MG63 (cell line): ENCODE measurements at regions not wholly inside any gene's neighbourhood (a gene's known extent, or its start where the extent isn't known, plus 50 kb on each side); places are given as distances from the start of the nearest gene placed in this dataset.

Experiments
- DNase-seq: peaks from one replicate; pipeline ENCODE4 v3.0.0-alpha.2; 2020
- H3K27me3 ChIP-seq: fragments of 250-450 bp; sonication (Bioruptor Pico); 2 replicates; pipeline ENCODE4 v1.5.1; 2020; ENCODE audit warnings: mild to moderate bottlenecking, moderate library complexity
- H3K36me3 ChIP-seq: fragments of 250-450 bp; sonication (Bioruptor Pico); 2 replicates; pipeline ENCODE4 v1.5.1; 2020; ENCODE audit warnings: mild to moderate bottlenecking, moderate library complexity
- H3K4me3 ChIP-seq: fragments of 250-450 bp; sonication (Bioruptor Pico); 2 replicates; pipeline ENCODE4 v1.5.1; 2020; ENCODE audit warnings: mild to moderate bottlenecking, moderate library complexity
- H3K9me3 ChIP-seq: fragments of 250-450 bp; sonication (Bioruptor Pico); 2 replicates; pipeline ENCODE4 v1.5.1; 2020; ENCODE audit warnings: mild to moderate bottlenecking, moderate library complexity

DNA sequence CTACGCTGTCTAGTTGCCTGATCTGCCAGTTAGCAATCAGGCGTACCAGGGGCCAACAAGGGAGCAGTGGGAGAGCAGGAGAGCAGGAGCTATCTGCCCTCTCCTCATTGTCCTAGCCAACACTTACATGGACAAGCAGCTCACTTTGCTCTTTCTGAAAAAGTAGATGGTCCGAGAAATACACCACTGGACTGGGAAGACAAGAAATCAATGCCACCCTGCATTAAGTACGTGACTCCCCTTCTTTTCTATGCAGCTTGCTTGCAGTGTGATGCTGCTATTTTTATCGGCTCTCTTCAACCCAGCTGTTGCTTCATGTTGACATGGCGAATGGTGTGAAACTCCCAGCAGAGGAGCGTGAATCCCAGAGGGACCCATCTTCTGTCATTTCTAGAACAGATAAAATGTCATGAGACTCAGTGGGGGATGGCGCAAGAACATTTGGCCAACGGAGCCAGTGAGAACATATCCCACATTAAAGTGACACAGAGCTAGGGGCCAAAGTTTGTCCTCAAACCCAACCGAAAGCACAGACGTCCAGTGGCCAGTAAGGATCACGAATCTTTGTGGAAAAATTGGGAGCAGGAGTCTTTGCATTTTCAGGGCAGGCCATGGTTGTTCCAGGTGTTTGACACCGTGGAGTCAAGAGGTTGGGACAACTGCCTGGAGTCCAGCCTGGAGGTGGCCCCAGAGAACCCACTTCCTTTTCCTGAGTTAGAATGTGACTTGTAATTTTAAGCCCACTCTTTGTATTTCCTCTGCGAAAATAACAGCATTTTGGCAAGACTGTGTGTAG, 53.7 kb upstream of the MEF2A start:
- no peak for DNase-seq
- Histone ChIP-seq H3K27me3 (no peaks in the 10 kb centered on the region), H3K4me3 (no peak overlapping the region), H3K9me3 (no peaks in the 10 kb centered on the region), H3K36me3 (no peaks in the 10 kb centered on the region)

DNA sequence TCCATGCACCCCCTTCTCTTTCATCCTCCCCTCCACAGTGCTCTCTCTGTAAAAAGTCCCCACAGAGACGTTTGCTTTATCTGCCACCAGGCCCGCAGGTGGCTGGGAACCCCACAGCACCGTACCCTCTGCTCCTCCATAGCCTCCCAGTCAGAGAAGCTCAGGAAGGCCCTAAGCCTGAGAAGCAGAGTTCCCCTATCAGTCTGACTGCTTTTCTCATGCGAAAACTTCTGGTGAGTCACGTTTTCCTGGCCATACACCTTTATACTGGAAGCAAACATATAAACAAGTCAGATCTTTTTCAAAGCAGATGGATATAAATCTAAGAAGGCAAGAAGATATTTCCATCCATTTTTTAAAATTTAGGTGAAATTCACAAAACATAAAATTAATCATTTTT, 51.5 kb upstream of the MEF2A start:
- no peaks in the 10 kb centered on the region for H3K36me3 ChIP-seq
- H3K27me3 ChIP-seq, result no peaks in the 10 kb centered on the region
- no peak for DNase-seq
- no peak overlapping the region for H3K4me3 ChIP-seq
- no peaks in the 10 kb centered on the region for H3K9me3 ChIP-seq
